Esophagus muscularis mucosa (tissue), 3 donors: ENCODE measurements at regions not wholly inside any gene's neighbourhood (a gene's known extent, or its start where the extent isn't known, plus 50 kb on each side); places are given as distances from the start of the nearest gene placed in this dataset.

Experiments used
- CTCF ChIP-seq, 3 experiments: fragments of 200-600 bp in 2 of 3; fragments of 450-650 bp in 1 of 3; sonication (generic) in 2 of 3; IDR thresholded peaks; one replicate each; pipeline ENCODE4 v1.5.1; 2017 to 2019; ENCODE audit warnings: antibody characterized with exemption in 3 of 3, mild to moderate bottlenecking in 2 of 3, moderate library complexity in 1 of 3
- POLR2A ChIP-seq: fragments of 450-650 bp; IDR thresholded peaks from one replicate; pipeline ENCODE4 v1.6.1; 2017; ENCODE audit warnings: antibody characterized with exemption, moderate library complexity, mild to moderate bottlenecking, low read depth
- POLR2AphosphoS5 ChIP-seq, 2 donors: sonication (generic); formaldehyde crosslinking; IDR thresholded peaks; one replicate each; pipeline ENCODE4 v1.6.1; 2017; ENCODE audit warnings: antibody characterized with exemption in 2 of 2

DNA sequence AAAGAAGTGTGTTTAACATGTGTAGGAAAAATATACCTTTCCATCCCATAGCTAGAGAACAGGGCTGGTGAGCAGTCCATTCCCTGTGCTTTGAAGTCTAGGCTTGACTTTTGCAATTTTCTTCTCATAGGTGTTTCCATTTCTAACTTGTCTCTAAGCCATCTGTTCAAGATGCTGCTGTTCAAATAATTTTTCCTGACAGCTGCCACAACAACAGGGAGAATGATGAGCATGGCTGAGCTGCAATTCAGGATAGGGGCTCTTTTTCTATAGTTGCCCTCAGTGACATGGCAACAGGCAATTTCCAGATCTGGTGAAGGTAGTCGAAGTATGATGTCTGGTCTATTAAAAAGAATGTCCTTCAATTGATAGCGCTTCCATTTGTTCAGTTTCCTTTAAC is 103.0 kb upstream of the HS3ST5 start:
- TF ChIP-seq POLR2AphosphoS5 (IDR thresholded peaks at IDR 0.05): no peak
- no peak for TF ChIP-seq CTCF (IDR thresholded peaks at IDR 0.05)
- no peak for TF ChIP-seq POLR2A
